Osteocyte (in vitro differentiated cells): ENCODE measurements at regions not wholly inside any gene's neighbourhood (a gene's known extent, or its start where the extent isn't known, plus 50 kb on each side); places are given as distances from the start of the nearest gene placed in this dataset.

Source experiments
- DNase-seq: peaks from one replicate; pipeline ENCODE4 v3.0.0; 2021; ENCODE audit warnings: mixed read lengths; ENCODE audit not compliant: unreplicated experiment; ENCODE audit errors: extremely low spot score
- H3K27ac Mint-ChIP-seq: one replicate; pipeline ENCODE4 v1.8.0; 2021; ENCODE audit warnings: mild to moderate bottlenecking, mixed read lengths; ENCODE audit not compliant: unreplicated experiment
- H3K27me3 Mint-ChIP-seq: one replicate; pipeline ENCODE4 v1.8.0; 2021; ENCODE audit warnings: mixed read lengths; ENCODE audit not compliant: unreplicated experiment
- H3K36me3 Mint-ChIP-seq: one replicate; pipeline ENCODE4 v1.8.0; 2021; ENCODE audit warnings: mixed read lengths; ENCODE audit not compliant: unreplicated experiment
- H3K4me1 Mint-ChIP-seq: one replicate; pipeline ENCODE4 v1.8.0; 2021; ENCODE audit warnings: mixed read lengths; ENCODE audit not compliant: unreplicated experiment
- H3K4me3 Mint-ChIP-seq: one replicate; pipeline ENCODE4 v1.8.0; 2021; ENCODE audit warnings: mild to moderate bottlenecking, moderate library complexity, mixed read lengths; ENCODE audit not compliant: unreplicated experiment
- H3K9me3 Mint-ChIP-seq: one replicate; pipeline ENCODE4 v1.8.0; 2021; ENCODE audit warnings: mixed read lengths; ENCODE audit not compliant: unreplicated experiment
- CTCF ChIP-seq: fragments of 200-600 bp; sonication (generic); IDR thresholded peaks from 2 replicates; pipeline ENCODE4 v1.5.0; 2021; ENCODE audit warnings: antibody characterized with exemption, mild to moderate bottlenecking, moderate library complexity

GRCh38 chr20:17882065-17882833, 86.3 kb downstream of the SNX5 start:
- H3K36me3 Mint-ChIP-seq: no peaks in the 10 kb centered on the region
- H3K27ac Mint-ChIP-seq: no peak overlapping the region
- peaks cover 20% of the 10 kb centered on the region for H3K4me1 Mint-ChIP-seq
- peaks cover under 1% of the 10 kb centered on the region for H3K27me3 Mint-ChIP-seq
- TF ChIP-seq CTCF: no peak
- H3K4me3 Mint-ChIP-seq: no peak overlapping the region
- no peaks in the 10 kb centered on the region for H3K9me3 Mint-ChIP-seq
- DNase-seq: no peak

- Mint-ChIP-seq H3K27ac (no peak overlapping the region), H3K9me3 (no peaks in the 10 kb centered on the region), H3K4me1 (peaks cover 22% of the 10 kb centered on the region), H3K36me3 (no peaks in the 10 kb centered on the region), H3K4me3 (no peak overlapping the region), H3K27me3 (peaks cover 4% of the 10 kb centered on the region)
- no peak for TF ChIP-seq CTCF
- no peak for DNase-seq
Observed at GRCh38 chr20:17881741-17882064, 86.9 kb downstream of the SNX5 start.

GRCh38 chr20:17878912-17879602, 89.5 kb downstream of the SNX5 start:
- Mint-ChIP-seq H3K9me3 (no peaks in the 10 kb centered on the region), H3K27me3 (peaks cover 4% of the 10 kb centered on the region), H3K36me3 (no peaks in the 10 kb centered on the region), H3K27ac (no peak overlapping the region), H3K4me3 (no peak overlapping the region), H3K4me1 (peaks cover 33% of the 10 kb centered on the region)
- TF ChIP-seq CTCF: no peak
- no peak for DNase-seq

- DNase-seq: no peak
- TF ChIP-seq CTCF: no peak
- Mint-ChIP-seq H3K27me3 (peaks cover 4% of the 10 kb centered on the region), H3K36me3 (no peaks in the 10 kb centered on the region), H3K27ac (no peak overlapping the region), H3K4me1 (peaks cover 37% of the 10 kb centered on the region), H3K9me3 (no peaks in the 10 kb centered on the region), H3K4me3 (no peak overlapping the region)
Observed at GRCh38 chr20:17878069-17878911, 90.3 kb downstream of the SNX5 start.

- Mint-ChIP-seq H3K4me3 (no peak overlapping the region), H3K4me1 (peaks cover 34% of the 10 kb centered on the region), H3K36me3 (no peaks in the 10 kb centered on the region), H3K9me3 (no peaks in the 10 kb centered on the region), H3K27me3 (peaks cover 7% of the 10 kb centered on the region), H3K27ac (peak overlapping the region; percentile 5)
- DNase-seq: no peak
- peak; percentile 23 for TF ChIP-seq CTCF
Observed at GRCh38 chr20:17875981-17876385, 92.6 kb downstream of the SNX5 start.
